ENCODE measurements at regions not wholly inside any gene's neighbourhood (a gene's known extent, or its start where the extent isn't known, plus 50 kb on each side); places are given as distances from the start of the nearest gene placed in this dataset.

DNA sequence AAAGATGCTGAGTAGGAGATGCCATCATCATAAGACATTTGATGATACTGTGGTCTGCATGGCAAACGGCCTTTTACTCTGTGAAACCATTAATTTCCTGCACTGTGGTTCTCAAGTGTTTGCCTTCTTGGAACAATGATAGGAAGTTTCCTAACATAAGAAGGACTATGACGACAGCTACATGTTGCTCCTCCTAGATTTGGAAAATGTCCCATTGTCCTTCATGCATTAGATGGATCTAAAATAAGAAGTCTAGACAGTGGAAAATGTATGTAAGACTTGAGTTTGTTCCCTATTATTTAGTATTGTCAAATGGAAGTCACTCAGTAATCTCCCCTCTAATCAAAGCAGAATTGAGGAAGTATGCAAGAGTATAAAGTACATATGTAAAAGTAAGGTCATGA, 98.5 kb upstream of the TMEM170B start:
- in situ Hi-C loops (cut with HindIII; ENCODE audit: low pct_ligation_motif_present, low sequenced_read_pairs) = no loop called here
- H3K4me3 ChIP-seq (ENCODE audit: low read depth, low read length) = no peak overlapping the region

DNA sequence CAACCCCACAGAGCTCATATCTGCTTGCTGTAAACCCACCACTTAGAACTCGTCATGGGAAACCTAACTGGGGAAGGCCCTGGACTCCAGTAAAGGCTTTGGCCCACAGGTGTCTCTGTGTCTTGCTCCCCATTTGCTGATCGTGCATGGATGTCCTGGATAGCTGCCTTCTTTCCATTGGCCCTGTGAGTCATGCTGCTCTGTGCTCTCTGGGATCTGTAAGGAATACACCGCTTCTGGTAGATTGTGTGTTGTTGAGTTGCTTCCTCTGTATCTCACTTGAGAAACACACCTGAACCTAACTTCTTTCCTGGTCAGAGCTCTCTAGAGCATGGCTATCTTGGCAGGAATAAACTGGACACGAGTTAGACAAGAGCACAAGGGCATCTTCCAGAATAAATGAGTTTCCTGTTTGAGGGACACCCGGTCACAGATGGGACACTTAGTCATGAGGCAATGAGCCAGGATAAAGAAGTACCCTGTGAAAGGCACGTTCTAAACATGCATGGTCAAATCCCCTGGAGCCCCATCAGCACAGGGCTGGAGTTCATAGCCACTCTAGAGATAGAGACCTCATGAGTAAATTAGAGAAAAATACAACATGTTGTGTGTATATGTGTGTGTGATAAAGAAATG, 99.6 kb upstream of the TMEM170B start:
- no peak for DNase-seq
- TF ChIP-seq, protein P1, sequence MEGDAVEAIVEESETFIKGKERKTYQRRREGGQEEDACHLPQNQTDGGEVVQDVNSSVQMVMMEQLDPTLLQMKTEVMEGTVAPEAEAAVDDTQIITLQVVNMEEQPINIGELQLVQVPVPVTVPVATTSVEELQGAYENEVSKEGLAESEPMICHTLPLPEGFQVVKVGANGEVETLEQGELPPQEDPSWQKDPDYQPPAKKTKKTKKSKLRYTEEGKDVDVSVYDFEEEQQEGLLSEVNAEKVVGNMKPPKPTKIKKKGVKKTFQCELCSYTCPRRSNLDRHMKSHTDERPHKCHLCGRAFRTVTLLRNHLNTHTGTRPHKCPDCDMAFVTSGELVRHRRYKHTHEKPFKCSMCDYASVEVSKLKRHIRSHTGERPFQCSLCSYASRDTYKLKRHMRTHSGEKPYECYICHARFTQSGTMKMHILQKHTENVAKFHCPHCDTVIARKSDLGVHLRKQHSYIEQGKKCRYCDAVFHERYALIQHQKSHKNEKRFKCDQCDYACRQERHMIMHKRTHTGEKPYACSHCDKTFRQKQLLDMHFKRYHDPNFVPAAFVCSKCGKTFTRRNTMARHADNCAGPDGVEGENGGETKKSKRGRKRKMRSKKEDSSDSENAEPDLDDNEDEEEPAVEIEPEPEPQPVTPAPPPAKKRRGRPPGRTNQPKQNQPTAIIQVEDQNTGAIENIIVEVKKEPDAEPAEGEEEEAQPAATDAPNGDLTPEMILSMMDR (IDR thresholded peaks at IDR 0.05; ENCODE audit: low read depth, low read length, missing control alignments) = no peak

More for the DNA sequence above, 98.5 kb upstream of the TMEM170B start:
- TF ChIP-seq, protein P1 (IDR thresholded peaks at IDR 0.05; ENCODE audit: low read depth, low read length, missing control alignments) = no peak
- Histone ChIP-seq H3K27me3 (replicated peaks) (no peaks in the 10 kb centered on the region), H3K36me3 (replicated peaks) (no peaks in the 10 kb centered on the region), H3K27ac (no peak overlapping the region)
- no peak for DNase-seq

DNA sequence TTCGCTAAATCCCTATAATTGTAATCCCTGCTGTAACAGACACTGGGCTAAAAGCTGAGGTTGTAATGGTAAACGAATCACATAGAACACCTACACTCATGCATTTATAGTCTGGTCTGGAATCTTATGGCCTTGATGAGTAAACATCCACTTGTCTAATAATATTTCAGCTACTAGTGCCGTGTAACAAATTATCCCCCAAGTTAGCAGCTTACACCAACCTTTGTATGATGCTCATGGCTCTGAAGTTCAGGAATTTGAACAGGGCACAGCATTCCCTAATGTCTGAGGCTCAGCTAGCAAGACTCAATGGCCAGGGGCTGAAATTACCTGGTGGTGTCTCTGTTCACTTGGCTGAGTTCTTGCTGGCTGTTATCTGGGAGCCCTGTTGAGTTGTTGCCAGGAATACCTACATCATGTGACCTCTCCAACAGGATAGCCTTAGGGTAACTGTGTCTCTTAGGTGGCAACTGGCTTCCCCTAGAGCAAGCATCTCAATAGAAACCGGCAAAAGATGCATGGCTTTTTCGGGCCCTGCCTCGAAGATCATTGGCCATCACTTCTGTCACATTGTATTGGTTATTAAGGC, 100.9 kb upstream of the TMEM170B start:
- no peaks in the 10 kb centered on the region for H3K36me3 ChIP-seq (replicated peaks)
- H3K27ac ChIP-seq = no peak overlapping the region
- no peaks in the 10 kb centered on the region for H3K27me3 ChIP-seq (replicated peaks)
- TF ChIP-seq, protein P1 (IDR thresholded peaks at IDR 0.05; ENCODE audit: low read depth, low read length, missing control alignments) = no peak
- in situ Hi-C loops (cut with HindIII; ENCODE audit: low pct_ligation_motif_present, low sequenced_read_pairs) = no loop called here
- no peak overlapping the region for H3K4me3 ChIP-seq (ENCODE audit: low read depth, low read length)
- no peak for DNase-seq

More for the DNA sequence above, 99.6 kb upstream of the TMEM170B start:
- Histone ChIP-seq H3K27me3 (replicated peaks) (no peaks in the 10 kb centered on the region), H3K36me3 (replicated peaks) (no peaks in the 10 kb centered on the region), H3K4me3 (ENCODE audit: low read depth, low read length) (no peak overlapping the region), H3K27ac (no peak overlapping the region)
- in situ Hi-C loops (cut with HindIII; ENCODE audit: low pct_ligation_motif_present, low sequenced_read_pairs) = no loop called here

DNA sequence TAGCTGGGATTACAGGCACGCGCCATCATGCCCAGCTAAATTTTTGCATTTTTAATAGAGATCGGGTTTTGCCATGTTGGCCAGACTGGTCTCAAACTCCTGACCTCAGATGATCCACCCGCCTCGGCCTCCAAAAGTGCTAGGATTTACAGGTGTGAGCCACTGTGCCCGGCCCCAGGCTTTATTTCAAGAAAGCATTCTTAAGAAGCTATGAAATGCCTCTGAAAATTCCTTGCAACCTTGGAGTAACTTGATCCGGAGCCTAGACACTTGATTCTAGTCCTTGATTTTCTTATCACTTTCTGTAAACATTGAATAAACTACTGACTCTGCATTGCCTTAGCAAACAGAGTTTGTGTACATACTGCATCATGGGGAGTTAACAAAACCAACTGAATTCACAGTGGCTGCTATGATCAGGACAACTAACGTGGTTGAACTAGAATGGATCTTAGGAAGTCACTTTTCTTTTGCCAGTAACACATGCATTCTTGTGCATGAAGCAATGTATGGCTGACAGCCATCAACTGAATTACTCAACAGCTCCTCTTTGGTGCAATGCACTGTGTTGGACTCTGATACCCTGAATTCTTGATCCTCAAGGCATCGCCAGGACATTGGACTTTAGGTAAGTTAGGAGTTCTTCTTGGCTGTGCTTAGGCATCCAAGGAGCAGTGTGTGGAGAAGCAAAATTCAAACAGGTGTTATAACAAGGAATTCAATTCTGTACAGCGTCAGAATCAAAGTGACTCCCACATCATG, 102.8 kb upstream of the TMEM170B start:
- Histone ChIP-seq H3K4me3 (ENCODE audit: low read depth, low read length) (no peak overlapping the region), H3K36me3 (replicated peaks) (no peaks in the 10 kb centered on the region), H3K27me3 (replicated peaks) (no peaks in the 10 kb centered on the region), H3K27ac (peak overlapping the region; percentile 86)
- in situ Hi-C loops (cut with HindIII; ENCODE audit: low pct_ligation_motif_present, low sequenced_read_pairs) = no loop called here
- TF ChIP-seq, protein P1 (IDR thresholded peaks at IDR 0.05; ENCODE audit: low read depth, low read length, missing control alignments) = no peak
- peak; percentile 86 for DNase-seq

DNA sequence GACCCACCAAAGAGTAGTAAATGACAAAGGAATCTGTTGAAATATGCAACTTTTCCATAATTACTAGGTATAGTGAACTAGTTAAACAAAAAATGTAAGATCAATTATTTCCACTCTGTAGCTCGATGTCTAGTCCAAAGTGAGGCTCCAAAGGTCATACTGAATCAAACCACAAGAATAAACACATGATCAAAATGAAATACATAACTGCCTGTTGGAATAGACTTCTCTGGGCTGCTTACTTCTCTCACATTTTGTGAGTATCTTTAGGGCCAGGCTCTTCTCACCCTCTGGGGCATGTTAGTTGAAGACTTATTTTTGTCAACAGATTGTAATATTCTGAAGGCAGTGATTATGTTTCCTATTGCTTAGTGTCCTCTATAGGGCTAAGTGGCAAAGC, 103.7 kb upstream of the TMEM170B start:
- no peaks in the 10 kb centered on the region for H3K36me3 ChIP-seq (replicated peaks)
- H3K27me3 ChIP-seq (replicated peaks) = no peaks in the 10 kb centered on the region
- in situ Hi-C loops (cut with HindIII; ENCODE audit: low pct_ligation_motif_present, low sequenced_read_pairs) = no loop called here
- H3K27ac ChIP-seq = peak overlapping the region; percentile 86
- DNase-seq = no peak
- no peak overlapping the region for H3K4me3 ChIP-seq (ENCODE audit: low read depth, low read length)
- TF ChIP-seq, protein P1 (IDR thresholded peaks at IDR 0.05; ENCODE audit: low read depth, low read length, missing control alignments) = no peak

Data from brain microvascular endothelial cell (primary cell).